ENCODE measurements at regions not wholly inside any gene's neighbourhood (a gene's known extent, or its start where the extent isn't known, plus 50 kb on each side); places are given as distances from the start of the nearest gene placed in this dataset.
"Not testable (repeated sequence)": the region's sequence is repeated elsewhere in the genome, so short reads cannot be mapped to it uniquely, and the experiment has no call there.

- no peaks in the 10 kb centered on the region for H3K9me3 ChIP-seq
- no peaks in the 10 kb centered on the region for H3K4me1 ChIP-seq
- H3K4me3 ChIP-seq, result no peak overlapping the region
- no peaks in the 10 kb centered on the region for H3K27me3 ChIP-seq (ENCODE audit: low read depth)
- H3K36me3 ChIP-seq (replicated peaks), result no peaks in the 10 kb centered on the region
- in situ Hi-C loops (cut with MboI; ENCODE audit: low sequenced_read_pairs), result no loop called here
- DNase-seq (ENCODE audit: low spot score in 2 of 2), result no peak
Measured at GRCh38 chr11:42951266-42951665, 360.5 kb upstream of the API5 start.

- H3K4me1 ChIP-seq, result no peaks in the 10 kb centered on the region
- no peak for DNase-seq (ENCODE audit: low spot score in 2 of 2)
- in situ Hi-C loops (cut with MboI; ENCODE audit: low sequenced_read_pairs), result no loop called here
- H3K36me3 ChIP-seq (replicated peaks), result no peaks in the 10 kb centered on the region
- no peak overlapping the region for H3K4me3 ChIP-seq
- H3K9me3 ChIP-seq, result no peaks in the 10 kb centered on the region
- no peaks in the 10 kb centered on the region for H3K27me3 ChIP-seq (ENCODE audit: low read depth)
Measured at GRCh38 chr11:42957831-42958230, 354.0 kb upstream of the API5 start.

GRCh38 chr11:42958635-42959034, 353.2 kb upstream of the API5 start:
- Histone ChIP-seq H3K4me3 (no peak overlapping the region), H3K36me3 (replicated peaks) (no peaks in the 10 kb centered on the region), H3K9me3 (no peaks in the 10 kb centered on the region), H3K4me1 (no peaks in the 10 kb centered on the region), H3K27me3 (ENCODE audit: low read depth) (no peaks in the 10 kb centered on the region)
- in situ Hi-C loops (cut with MboI; ENCODE audit: low sequenced_read_pairs), result no loop called here
- DNase-seq (ENCODE audit: low spot score in 2 of 2), result no peak

- in situ Hi-C loops (cut with MboI; ENCODE audit: low sequenced_read_pairs), result no loop called here
- H3K27me3 ChIP-seq (ENCODE audit: low read depth), result no peaks in the 10 kb centered on the region
- no peaks in the 10 kb centered on the region for H3K9me3 ChIP-seq
- no peak overlapping the region for H3K4me3 ChIP-seq
- H3K36me3 ChIP-seq (replicated peaks), result no peaks in the 10 kb centered on the region
- DNase-seq (ENCODE audit: low spot score in 2 of 2), result no peak
- no peaks in the 10 kb centered on the region for H3K4me1 ChIP-seq
Measured at GRCh38 chr11:42960521-42961088, 351.2 kb upstream of the API5 start.

- in situ Hi-C loops (cut with MboI; ENCODE audit: low sequenced_read_pairs), result no loop called here
- H3K27me3 ChIP-seq (ENCODE audit: low read depth), result no peaks in the 10 kb centered on the region
- no peak overlapping the region for H3K4me3 ChIP-seq
- no peak for DNase-seq (ENCODE audit: low spot score in 2 of 2)
- H3K4me1 ChIP-seq, result no peaks in the 10 kb centered on the region
- no peaks in the 10 kb centered on the region for H3K36me3 ChIP-seq (replicated peaks)
- H3K9me3 ChIP-seq, result no peaks in the 10 kb centered on the region
Measured at GRCh38 chr11:42967653-42968052, 344.1 kb upstream of the API5 start.

- DNase-seq (ENCODE audit: low spot score in 2 of 2), result no peak
- Histone ChIP-seq H3K4me3 (no peak overlapping the region), H3K4me1 (no peaks in the 10 kb centered on the region), H3K9me3 (no peaks in the 10 kb centered on the region), H3K36me3 (replicated peaks) (no peaks in the 10 kb centered on the region), H3K27me3 (ENCODE audit: low read depth) (no peaks in the 10 kb centered on the region)
- in situ Hi-C loops (cut with MboI; ENCODE audit: low sequenced_read_pairs), result no loop called here
Measured at GRCh38 chr11:42972741-42973140, 339.1 kb upstream of the API5 start.

GRCh38 chr11:42974510-42975179, 337.2 kb upstream of the API5 start:
- Histone ChIP-seq H3K27me3 (ENCODE audit: low read depth) (no peaks in the 10 kb centered on the region), H3K36me3 (replicated peaks) (no peaks in the 10 kb centered on the region), H3K4me3 (no peak overlapping the region), H3K9me3 (no peaks in the 10 kb centered on the region), H3K4me1 (no peaks in the 10 kb centered on the region)
- no peak for DNase-seq (ENCODE audit: low spot score in 2 of 2)
- in situ Hi-C loops (cut with MboI; ENCODE audit: low sequenced_read_pairs), result no loop called here

- H3K27me3 ChIP-seq (ENCODE audit: low read depth), result no peaks in the 10 kb centered on the region
- no peaks in the 10 kb centered on the region for H3K4me1 ChIP-seq
- in situ Hi-C loops (cut with MboI; ENCODE audit: low sequenced_read_pairs), result no loop called here
- H3K4me3 ChIP-seq, result no peak overlapping the region
- no peak for DNase-seq (ENCODE audit: low spot score in 2 of 2)
- H3K9me3 ChIP-seq, result no peaks in the 10 kb centered on the region
- no peaks in the 10 kb centered on the region for H3K36me3 ChIP-seq (replicated peaks)
Measured at GRCh38 chr11:42975180-42975529, 336.6 kb upstream of the API5 start.

- no peak for DNase-seq (ENCODE audit: low spot score in 2 of 2)
- Histone ChIP-seq H3K36me3 (replicated peaks) (no peaks in the 10 kb centered on the region), H3K27me3 (ENCODE audit: low read depth) (no peaks in the 10 kb centered on the region), H3K4me1 (no peaks in the 10 kb centered on the region), H3K9me3 (no peaks in the 10 kb centered on the region), H3K4me3 (no peak overlapping the region)
- in situ Hi-C loops (cut with MboI; ENCODE audit: low sequenced_read_pairs), result no loop called here
Measured at GRCh38 chr11:42976636-42977217, 335.1 kb upstream of the API5 start.

- Histone ChIP-seq H3K36me3 (replicated peaks) (no peaks in the 10 kb centered on the region), H3K9me3 (no peaks in the 10 kb centered on the region), H3K4me1 (no peaks in the 10 kb centered on the region), H3K27me3 (ENCODE audit: low read depth) (no peaks in the 10 kb centered on the region), H3K4me3 (no peak overlapping the region)
- DNase-seq (ENCODE audit: low spot score in 2 of 2), result no peak
- in situ Hi-C loops (cut with MboI; ENCODE audit: low sequenced_read_pairs), result no loop called here
Measured at GRCh38 chr11:42992594-42992993, 319.2 kb upstream of the API5 start.

- in situ Hi-C loops (cut with MboI; ENCODE audit: low sequenced_read_pairs), result no loop called here
- DNase-seq (ENCODE audit: low spot score in 2 of 2), result no peak
- no peak overlapping the region for H3K4me3 ChIP-seq
- no peaks in the 10 kb centered on the region for H3K4me1 ChIP-seq
- no peaks in the 10 kb centered on the region for H3K27me3 ChIP-seq (ENCODE audit: low read depth)
- no peaks in the 10 kb centered on the region for H3K9me3 ChIP-seq
- no peaks in the 10 kb centered on the region for H3K36me3 ChIP-seq (replicated peaks)
Measured at GRCh38 chr11:42996421-42997307, 315.1 kb upstream of the API5 start.

GRCh38 chr11:43004879-43005278, 306.9 kb upstream of the API5 start:
- H3K4me1 ChIP-seq; H3K36me3 ChIP-seq (replicated peaks); H3K4me3 ChIP-seq; in situ Hi-C loops (cut with MboI; ENCODE audit: low sequenced_read_pairs); H3K27me3 ChIP-seq (ENCODE audit: low read depth); H3K9me3 ChIP-seq; DNase-seq (ENCODE audit: low spot score in 2 of 2): not testable (repeated sequence)

GRCh38 chr11:43010042-43010441, 301.8 kb upstream of the API5 start:
- in situ Hi-C loops (cut with MboI; ENCODE audit: low sequenced_read_pairs), result no loop called here
- no peaks in the 10 kb centered on the region for H3K4me1 ChIP-seq
- no peaks in the 10 kb centered on the region for H3K36me3 ChIP-seq (replicated peaks)
- H3K27me3 ChIP-seq (ENCODE audit: low read depth), result no peaks in the 10 kb centered on the region
- H3K9me3 ChIP-seq, result no peaks in the 10 kb centered on the region
- H3K4me3 ChIP-seq, result no peak overlapping the region
- no peak for DNase-seq (ENCODE audit: low spot score in 2 of 2)

- in situ Hi-C loops (cut with MboI; ENCODE audit: low sequenced_read_pairs), result no loop called here
- DNase-seq (ENCODE audit: low spot score in 2 of 2), result no peak
- Histone ChIP-seq H3K9me3 (no peaks in the 10 kb centered on the region), H3K4me1 (no peaks in the 10 kb centered on the region), H3K36me3 (replicated peaks) (no peaks in the 10 kb centered on the region), H3K4me3 (no peak overlapping the region), H3K27me3 (ENCODE audit: low read depth) (no peaks in the 10 kb centered on the region)
Measured at GRCh38 chr11:43012606-43013005, 299.2 kb upstream of the API5 start.
